ENCODE measurements at regions not wholly inside any gene's neighbourhood (a gene's known extent, or its start where the extent isn't known, plus 50 kb on each side); places are given as distances from the start of the nearest gene placed in this dataset.

- Histone ChIP-seq H3K27me3 (ENCODE audit: insufficient read depth, low read length) (no peaks in the 10 kb centered on the region), H3K4me2 (ENCODE audit: low read length) (no peak overlapping the region), H4K20me1 (ENCODE audit: insufficient read depth) (no peaks in the 10 kb centered on the region), H3K4me1 (ENCODE audit: control insufficient read depth in 1 of 2, insufficient read depth in 2 of 2, low read length in 2 of 2) (no peaks in the 10 kb centered on the region), H3K27ac (ENCODE audit: low read depth, low read length) (no peak overlapping the region), H3K9ac (ENCODE audit: low read length) (no peak overlapping the region), H3K9me3 (ENCODE audit: control insufficient read depth in 1 of 2, insufficient read depth in 1 of 2, low read depth in 1 of 2, low read length in 2 of 2) (no peaks in the 10 kb centered on the region), H3K4me3 (replicated peaks in 1 of 2; ENCODE audit: low read depth in 1 of 2, low read length in 2 of 2) (no peak overlapping the region), H3K36me3 (ENCODE audit: control insufficient read depth in 1 of 2, insufficient read depth in 2 of 2, low read length in 2 of 2) (no peaks in the 10 kb centered on the region), H3K79me2 (ENCODE audit: insufficient read depth, low read length) (no peaks in the 10 kb centered on the region), H2AFZ (ENCODE audit: low read depth, low read length, poor library complexity, severe bottlenecking) (no peak overlapping the region), H3K9me2 (ENCODE audit: insufficient read depth) (no peaks in the 10 kb centered on the region)
- TF ChIP-seq POLR2AphosphoS5 (IDR thresholded peaks at IDR 0.05; ENCODE audit: low read depth, low read length) (no peak), CTCF (IDR thresholded peaks at IDR 0.05 in 2 of 3, conservative IDR thresholded peaks at IDR 0.05 in 1 of 3; ENCODE audit: borderline replicate concordance in 1 of 3, insufficient read depth in 1 of 3, low read depth in 2 of 3, low read length in 2 of 3) (no peak), SRF (IDR thresholded peaks at IDR 0.05; ENCODE audit: low read depth) (no peak), EZH2phosphoT487 (IDR thresholded peaks at IDR 0.05; ENCODE audit: borderline replicate concordance) (no peak), EZH2 (IDR thresholded peaks at IDR 0.05) (no peak)
- ChIA-PET POLR2A (no interaction called here), RAD21 (ENCODE audit: low non-redundant PET in 1 of 2, low total read pairs in 2 of 2, uncharacterized antibody in 2 of 2, unreplicated experiment in 2 of 2) (no interaction called here), CTCF (no interaction called here)
- BruUV-seq (replicated peaks) = no TSS peak
- intact Hi-C loops (cut with micrococcal nuclease) = no loop called here
- DNase-seq (ENCODE audit: low read depth, low spot score) (no peak), ATAC-seq (no peak)
Observed at GRCh38 chr1:57800376-57800775, 376.5 kb upstream of the DAB1 start.

GRCh38 chr1:57799490-57800115 lies 375.7 kb upstream of the DAB1 start:
- H3K4me1 ChIP-seq (ENCODE audit: control insufficient read depth in 1 of 2, insufficient read depth in 2 of 2, low read length in 2 of 2) = no peaks in the 10 kb centered on the region
- H3K9me2 ChIP-seq (ENCODE audit: insufficient read depth) = no peaks in the 10 kb centered on the region
- no peaks in the 10 kb centered on the region for H3K36me3 ChIP-seq (ENCODE audit: control insufficient read depth in 1 of 2, insufficient read depth in 2 of 2, low read length in 2 of 2)
- POLR2A ChIA-PET = no interaction called here
- no peak overlapping the region for H3K4me2 ChIP-seq (ENCODE audit: low read length)
- H3K27ac ChIP-seq (ENCODE audit: low read depth, low read length) = no peak overlapping the region
- TF ChIP-seq RAD21 (IDR thresholded peaks at IDR 0.05; ENCODE audit: low read depth) (no peak), CEBPB (IDR thresholded peaks at IDR 0.05; ENCODE audit: low read depth) (no peak), EGR1 (IDR thresholded peaks at IDR 0.05; ENCODE audit: low read depth) (no peak), TCF7L2 (IDR thresholded peaks at IDR 0.05; ENCODE audit: borderline replicate concordance, extremely low read depth, insufficient read depth, insufficient read length) (no peak), POLR2AphosphoS5 (IDR thresholded peaks at IDR 0.05; ENCODE audit: low read depth, low read length) (no peak), CTCF (IDR thresholded peaks at IDR 0.05 in 2 of 3, conservative IDR thresholded peaks at IDR 0.05 in 1 of 3; ENCODE audit: borderline replicate concordance in 1 of 3, insufficient read depth in 1 of 3, low read depth in 2 of 3, low read length in 2 of 3) (no peak), SP1 (IDR thresholded peaks at IDR 0.05; ENCODE audit: low read depth) (no peak), ATF3 (IDR thresholded peaks at IDR 0.05) (no peak), ELF1 (IDR thresholded peaks at IDR 0.05; ENCODE audit: borderline replicate concordance, low read depth) (no peak), SRF (IDR thresholded peaks at IDR 0.05; ENCODE audit: low read depth) (no peak), ZNF274 (IDR thresholded peaks at IDR 0.05; ENCODE audit: low read depth, low read length) (no peak), EZH2 (IDR thresholded peaks at IDR 0.05) (no peak), ZFX (IDR thresholded peaks at IDR 0.05) (no peak)
- no peaks in the 10 kb centered on the region for H3K9me3 ChIP-seq (ENCODE audit: control insufficient read depth in 1 of 2, insufficient read depth in 1 of 2, low read depth in 1 of 2, low read length in 2 of 2)
- intact Hi-C loops (cut with micrococcal nuclease) = no loop called here
- no TSS peak for BruUV-seq (replicated peaks)
- no peaks in the 10 kb centered on the region for H3K79me2 ChIP-seq (ENCODE audit: insufficient read depth, low read length)
- H3K4me3 ChIP-seq (replicated peaks in 1 of 2; ENCODE audit: low read depth in 1 of 2, low read length in 2 of 2) = no peak overlapping the region
- RAD21 ChIA-PET (ENCODE audit: low non-redundant PET in 1 of 2, low total read pairs in 2 of 2, uncharacterized antibody in 2 of 2, unreplicated experiment in 2 of 2) = no interaction called here
- H3K27me3 ChIP-seq (ENCODE audit: insufficient read depth, low read length) = no peaks in the 10 kb centered on the region
- H2AFZ ChIP-seq (ENCODE audit: low read depth, low read length, poor library complexity, severe bottlenecking) = no peak overlapping the region
- no peaks in the 10 kb centered on the region for H4K20me1 ChIP-seq (ENCODE audit: insufficient read depth)
- H3K9ac ChIP-seq (ENCODE audit: low read length) = no peak overlapping the region
- CTCF ChIA-PET = no interaction called here
- no peak for ATAC-seq
- DNase-seq (ENCODE audit: low read depth, low spot score) = no peak
